ENCODE measurements at regions not wholly inside any gene's neighbourhood (a gene's known extent, or its start where the extent isn't known, plus 50 kb on each side); places are given as distances from the start of the nearest gene placed in this dataset.

GRCh38 chr1:39102537-39103327 lies 76.6 kb downstream of the NDUFS5 start:
- peak overlapping the region in 1 of 2 donors; percentile 26 for H3K9ac ChIP-seq (ENCODE audit: insufficient read depth in 1 of 2, low read length in 2 of 2)
- H3K4me1 ChIP-seq (ENCODE audit: control insufficient read depth in 5 of 5, insufficient read depth in 5 of 5, low read length in 5 of 5): peaks cover 6 to 44% (median 21%) of the 10 kb centered on the region in 5 donors
- H3K4me3 ChIP-seq: no peak overlapping the region
- no peaks in the 10 kb centered on the region for H3K36me3 ChIP-seq (ENCODE audit: control insufficient read depth in 4 of 4, insufficient read depth in 4 of 4, low read length in 4 of 4)
- no peaks in the 10 kb centered on the region for H3K9me3 ChIP-seq (ENCODE audit: control insufficient read depth in 4 of 4, insufficient read depth in 3 of 4, low read length in 3 of 4)
- peak overlapping the region in 1 of 2 donors; percentile 9 for H3K27ac ChIP-seq (ENCODE audit: low read depth in 1 of 2, low read length in 1 of 2)
- WGBS, 2 donors: 12 to 26% methylated on average over 11 of the region's 11 CpGs
- DNase-seq (peak; percentile 68 to 89 (median 88)), ATAC-seq (ENCODE audit: insufficient read depth, low FRiP score) (peak; percentile 5)
- H3K27me3 ChIP-seq (ENCODE audit: control insufficient read depth in 3 of 3, insufficient read depth in 3 of 3, low read length in 2 of 3): no peaks in the 10 kb centered on the region
- TF ChIP-seq CTCF (IDR thresholded peaks at IDR 0.05; ENCODE audit: control extremely low read depth, extremely low read depth): peak; percentile 66

- Histone ChIP-seq H3K9me3 (ENCODE audit: control insufficient read depth in 4 of 4, insufficient read depth in 3 of 4, low read length in 3 of 4) (no peaks in the 10 kb centered on the region), H3K4me1 (ENCODE audit: control insufficient read depth in 5 of 5, insufficient read depth in 5 of 5, low read length in 5 of 5) (peaks cover 6 to 48% (median 29%) of the 10 kb centered on the region in 5 donors), H3K9ac (ENCODE audit: insufficient read depth in 1 of 2, low read length in 2 of 2) (peak overlapping the region in 1 of 2 donors; percentile 26), H3K27ac (ENCODE audit: low read depth in 1 of 2, low read length in 1 of 2) (peak overlapping the region in 1 of 2 donors; percentile 21), H3K27me3 (ENCODE audit: control insufficient read depth in 3 of 3, insufficient read depth in 3 of 3, low read length in 2 of 3) (no peaks in the 10 kb centered on the region), H3K4me3 (no peak overlapping the region), H3K36me3 (ENCODE audit: control insufficient read depth in 4 of 4, insufficient read depth in 4 of 4, low read length in 4 of 4) (no peaks in the 10 kb centered on the region)
- DNase-seq (no peak), ATAC-seq (ENCODE audit: insufficient read depth, low FRiP score) (no peak)
- 58 to 67% methylated on average over 6 of the region's 6 CpGs for WGBS, 2 donors
- TF ChIP-seq CTCF (IDR thresholded peaks at IDR 0.05; ENCODE audit: control extremely low read depth, extremely low read depth): no peak
Measured at GRCh38 chr1:39103328-39104157, 77.4 kb downstream of the NDUFS5 start.

GRCh38 chr1:39104158-39105060 lies 78.3 kb downstream of the NDUFS5 start:
- Histone ChIP-seq H3K27ac (ENCODE audit: low read depth in 1 of 2, low read length in 1 of 2) (peak overlapping the region; percentile 97 to 99), H3K4me3 (peak overlapping the region; percentile 88), H3K4me1 (ENCODE audit: control insufficient read depth in 5 of 5, insufficient read depth in 5 of 5, low read length in 5 of 5) (peaks cover 6 to 55% (median 34%) of the 10 kb centered on the region in 5 donors), H3K36me3 (ENCODE audit: control insufficient read depth in 4 of 4, insufficient read depth in 4 of 4, low read length in 4 of 4) (no peaks in the 10 kb centered on the region), H3K9ac (ENCODE audit: insufficient read depth in 1 of 2, low read length in 2 of 2) (peak overlapping the region; percentile 31 to 83), H3K9me3 (ENCODE audit: control insufficient read depth in 4 of 4, insufficient read depth in 3 of 4, low read length in 3 of 4) (no peaks in the 10 kb centered on the region), H3K27me3 (ENCODE audit: control insufficient read depth in 3 of 3, insufficient read depth in 3 of 3, low read length in 2 of 3) (no peaks in the 10 kb centered on the region)
- peak; percentile 43 to 65 (median 59) for DNase-seq
- peak; percentile 3 for ATAC-seq (ENCODE audit: insufficient read depth, low FRiP score)
- WGBS, 2 donors: 32 to 54% methylated on average over 25 of the region's 25 CpGs
- TF ChIP-seq CTCF (IDR thresholded peaks at IDR 0.05; ENCODE audit: control extremely low read depth, extremely low read depth): no peak

Data from lung (tissue), 11 donors.